ENCODE measurements at regions not wholly inside any gene's neighbourhood (a gene's known extent, or its start where the extent isn't known, plus 50 kb on each side); places are given as distances from the start of the nearest gene placed in this dataset.

- TF ChIP-seq CTCF (IDR thresholded peaks at IDR 0.05; ENCODE audit: poor library complexity) (no peak), EZH2 (IDR thresholded peaks at IDR 0.05; ENCODE audit: borderline replicate concordance) (no peak)
Observed at GRCh38 chr17:28256881-28257280, 62.1 kb upstream of the TMEM97 start.

All from hepatocyte (in vitro differentiated cells).